Inflammatory macrophage treated with lipopolysaccharide for 4 hours (primary cell): ENCODE measurements at regions not wholly inside any gene's neighbourhood (a gene's known extent, or its start where the extent isn't known, plus 50 kb on each side); places are given as distances from the start of the nearest gene placed in this dataset.
"Not testable (repeated sequence)": the region's sequence is repeated elsewhere in the genome, so short reads cannot be mapped to it uniquely, and the experiment has no call there.

Experiments used
- DNase-seq: peaks from one replicate; pipeline ENCODE4 v3.0.0-alpha.2; 2020

DNA sequence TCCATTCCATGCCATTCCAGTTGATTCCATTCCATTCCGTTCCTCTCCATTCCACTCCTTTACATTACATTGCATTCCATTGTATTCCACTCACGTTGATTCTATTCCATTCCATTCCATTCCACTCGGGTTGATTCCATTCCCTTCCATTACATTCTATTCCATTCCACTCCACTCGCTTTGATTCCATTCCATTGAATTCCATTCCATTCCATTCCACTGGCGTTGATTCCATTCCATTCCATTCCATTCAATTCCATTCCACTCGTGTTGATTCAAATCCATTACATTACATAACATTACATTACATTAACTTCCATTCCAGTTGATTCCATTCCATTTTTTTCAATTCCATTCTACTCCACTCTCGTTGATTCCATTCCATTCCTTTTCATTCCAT is 1142.8 kb downstream of the RPIA start:
- DNase-seq: no peak

GRCh38 chr2:89836326-89836725 is 1144.9 kb downstream of the RPIA start:
- DNase-seq: not testable (repeated sequence)

DNA sequence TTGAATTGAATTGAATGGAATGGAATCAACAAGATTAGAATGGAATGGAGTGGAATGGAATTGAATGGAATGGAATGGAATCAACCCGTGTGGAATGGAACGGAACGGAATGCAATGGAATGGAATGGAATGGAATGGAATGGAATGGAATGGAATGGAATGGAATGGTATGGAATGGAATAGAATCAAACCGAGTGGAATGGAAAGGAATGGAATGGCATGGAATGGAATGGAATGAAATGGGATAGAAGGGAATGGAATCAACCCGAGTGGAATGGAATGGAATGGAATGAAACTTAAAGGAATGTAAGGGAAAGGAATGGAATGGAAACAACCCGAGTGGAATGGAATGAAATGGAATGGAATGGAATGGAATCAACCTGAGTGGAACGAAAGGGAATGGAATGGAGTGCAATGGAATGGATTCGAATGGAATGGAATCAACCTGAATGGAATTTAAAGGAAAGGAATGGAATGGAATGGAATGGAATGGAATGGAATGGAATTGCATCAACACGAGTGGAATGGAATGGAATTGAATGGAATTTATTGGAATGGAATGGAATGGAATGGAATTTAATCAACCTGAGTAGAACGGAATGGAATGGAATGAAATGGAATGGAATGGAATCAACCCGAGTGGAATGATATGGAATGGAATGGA is 1146.6 kb downstream of the RPIA start:
- no peak for DNase-seq

DNA sequence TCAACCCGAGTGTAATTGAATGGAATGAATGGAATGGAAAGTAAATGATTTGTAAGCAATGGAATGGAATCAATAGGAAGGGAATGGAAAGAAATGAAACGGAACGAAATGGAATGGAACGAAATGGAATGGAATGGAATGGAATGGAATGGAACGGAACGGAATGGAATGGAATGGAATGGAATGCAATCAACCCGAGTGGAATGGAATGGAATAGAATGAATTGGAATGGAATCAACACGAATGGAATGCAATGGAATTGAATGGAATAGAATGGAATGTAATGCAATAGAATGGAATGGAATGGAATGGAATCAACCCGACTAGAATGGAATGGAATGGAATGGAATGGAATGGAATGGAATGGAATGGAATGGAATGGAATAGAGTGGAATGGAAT is 1148.7 kb downstream of the RPIA start:
- not testable (repeated sequence) for DNase-seq

DNA sequence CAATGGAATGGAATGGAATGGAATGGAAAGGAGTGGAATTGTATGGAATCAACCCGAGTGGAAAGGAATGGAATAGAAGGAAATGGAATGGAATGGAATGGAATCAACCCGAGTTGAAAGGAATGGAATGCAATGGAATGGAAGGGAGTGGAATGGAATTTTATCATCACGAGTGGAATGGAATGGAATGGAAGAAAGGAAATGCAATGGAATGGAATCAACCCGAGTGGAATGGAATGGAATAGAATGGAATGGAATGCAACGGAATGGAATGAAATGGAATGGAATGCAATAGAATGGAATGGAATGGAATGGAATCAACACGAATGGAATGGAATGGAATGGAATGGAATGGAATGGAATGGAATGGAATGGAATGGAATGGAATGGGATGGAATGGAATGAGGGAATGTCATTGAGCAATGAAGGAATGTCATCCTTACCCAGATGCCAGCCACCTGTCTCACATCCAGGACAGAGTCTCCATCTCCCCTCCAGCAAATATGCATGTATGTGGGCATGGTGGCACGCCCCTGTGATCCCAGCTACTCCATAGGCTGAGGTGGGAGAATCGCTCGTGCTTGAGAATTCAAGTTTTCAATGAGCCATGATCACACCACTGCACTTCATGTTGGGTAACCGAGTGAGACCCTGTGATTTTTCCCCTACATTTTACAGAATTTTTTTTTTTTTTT is 1149.5 kb downstream of the RPIA start:
- not testable (repeated sequence) for DNase-seq

DNA sequence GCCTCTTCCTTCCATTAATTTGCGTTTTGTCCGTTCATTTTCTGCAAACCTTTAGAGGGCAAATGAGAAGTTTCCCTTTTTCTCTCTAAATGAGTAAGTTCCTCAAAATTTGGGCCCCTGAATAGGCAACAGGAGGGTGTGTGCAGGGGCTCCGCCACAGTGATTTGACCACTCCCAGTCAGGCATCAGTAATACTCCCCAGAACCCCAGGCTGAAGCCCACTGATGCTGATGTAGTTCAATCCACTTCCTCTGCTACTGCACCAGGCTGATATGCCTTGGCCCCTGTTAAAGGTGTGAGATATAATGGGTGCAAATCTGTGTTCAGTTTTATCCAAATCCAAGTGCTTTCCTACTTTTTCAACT is 1150.0 kb downstream of the RPIA start:
- no peak for DNase-seq

GRCh38 chr2:89842180-89842908 is 1150.9 kb downstream of the RPIA start:
- DNase-seq: no peak

DNA sequence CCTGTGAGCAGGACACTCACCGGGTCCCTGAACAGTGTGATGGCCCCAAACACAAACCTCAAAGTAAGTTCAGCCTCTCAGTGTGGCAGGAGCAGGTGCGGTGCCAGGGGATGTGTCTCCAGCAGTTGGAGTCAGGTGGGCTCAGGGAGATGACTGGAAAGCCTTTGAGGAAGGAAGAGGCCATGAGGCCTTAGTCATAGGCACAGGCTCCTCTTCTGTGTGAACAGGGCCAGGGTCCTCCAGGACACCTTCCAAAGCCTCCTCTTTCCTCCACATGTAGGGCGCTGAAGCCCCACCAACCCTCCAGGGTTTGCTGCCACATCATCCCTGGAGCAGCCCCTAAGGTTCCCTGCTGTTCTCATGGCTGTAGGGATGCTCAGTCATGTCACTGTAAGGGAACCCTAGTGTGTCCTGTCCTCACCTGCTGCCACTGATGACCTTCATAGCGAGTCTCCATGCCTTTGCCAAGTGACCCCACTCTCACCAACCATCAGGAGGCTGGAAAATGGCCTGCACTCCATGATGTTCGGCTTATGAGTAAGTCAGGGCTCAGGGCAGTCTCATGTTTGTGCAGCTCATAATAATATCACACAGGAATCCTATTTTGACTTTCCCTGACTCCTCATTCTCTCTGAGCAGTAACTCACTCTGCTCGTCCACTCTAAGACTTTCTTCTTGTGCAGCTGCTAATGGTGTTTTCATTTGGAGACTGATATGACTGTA is 1152.9 kb downstream of the RPIA start:
- no peak for DNase-seq

DNA sequence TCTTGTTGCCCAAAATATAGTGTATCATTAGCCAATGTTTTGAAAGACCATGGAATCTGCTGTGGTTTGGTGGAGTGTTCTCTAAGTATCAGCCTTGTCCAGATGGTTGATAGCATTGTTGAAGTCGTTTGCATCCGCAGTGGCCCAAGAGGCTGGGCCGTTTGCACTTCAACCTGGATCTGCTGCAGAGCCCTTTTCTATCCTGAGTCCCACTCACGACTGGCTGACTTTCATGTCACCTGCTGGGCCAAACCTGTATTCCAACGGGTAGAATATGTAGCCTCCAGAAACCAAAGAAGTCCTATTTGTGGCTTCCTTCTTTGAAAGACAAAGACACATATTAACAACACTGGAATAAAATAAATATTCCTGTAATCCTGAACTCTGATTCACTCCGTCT is 1154.1 kb downstream of the RPIA start:
- DNase-seq: no peak

DNA sequence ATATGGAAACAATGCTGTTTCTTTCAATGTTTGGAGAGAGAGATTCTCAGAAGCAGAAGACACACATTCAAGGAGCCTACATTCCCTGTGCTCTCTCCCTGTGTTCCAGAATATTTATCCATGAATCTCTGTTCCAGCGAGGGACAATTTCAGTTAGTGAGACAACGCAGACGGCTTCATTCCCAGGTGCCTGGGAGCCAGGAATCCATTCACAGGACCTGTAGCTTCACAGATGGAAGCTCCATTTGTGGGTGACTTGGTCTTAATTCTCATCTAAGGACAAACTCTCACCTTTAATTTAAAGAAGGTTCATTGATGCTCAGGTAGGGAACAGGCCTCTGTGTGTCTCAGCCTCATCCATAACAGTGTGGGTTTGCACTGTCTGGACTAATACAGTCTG is 1156.6 kb downstream of the RPIA start:
- DNase-seq: no peak

- DNase-seq: no peak
Measured at GRCh38 chr2:89848763-89849368, 1157.4 kb downstream of the RPIA start.

DNA sequence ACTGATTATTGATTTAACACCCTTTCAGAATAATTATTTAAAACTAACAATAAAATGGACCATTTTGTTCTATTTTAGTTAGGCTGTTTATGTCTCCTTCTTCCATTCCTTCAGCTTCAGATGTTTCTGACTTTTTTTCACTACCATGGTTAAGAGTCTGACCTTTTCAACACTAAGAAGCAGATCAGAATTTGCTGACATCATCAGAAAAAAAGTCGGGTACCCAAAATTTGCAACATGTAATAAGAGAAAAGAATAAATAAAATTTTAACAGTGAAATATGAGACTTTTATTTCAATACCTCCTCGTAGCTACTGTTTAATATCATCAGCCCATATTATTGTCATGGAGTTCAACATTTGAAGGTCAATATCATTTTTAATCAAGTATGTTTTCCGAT is 1158.3 kb downstream of the RPIA start:
- DNase-seq: no peak

GRCh38 chr2:89850481-89850880 is 1159.0 kb downstream of the RPIA start:
- no peak for DNase-seq

DNA sequence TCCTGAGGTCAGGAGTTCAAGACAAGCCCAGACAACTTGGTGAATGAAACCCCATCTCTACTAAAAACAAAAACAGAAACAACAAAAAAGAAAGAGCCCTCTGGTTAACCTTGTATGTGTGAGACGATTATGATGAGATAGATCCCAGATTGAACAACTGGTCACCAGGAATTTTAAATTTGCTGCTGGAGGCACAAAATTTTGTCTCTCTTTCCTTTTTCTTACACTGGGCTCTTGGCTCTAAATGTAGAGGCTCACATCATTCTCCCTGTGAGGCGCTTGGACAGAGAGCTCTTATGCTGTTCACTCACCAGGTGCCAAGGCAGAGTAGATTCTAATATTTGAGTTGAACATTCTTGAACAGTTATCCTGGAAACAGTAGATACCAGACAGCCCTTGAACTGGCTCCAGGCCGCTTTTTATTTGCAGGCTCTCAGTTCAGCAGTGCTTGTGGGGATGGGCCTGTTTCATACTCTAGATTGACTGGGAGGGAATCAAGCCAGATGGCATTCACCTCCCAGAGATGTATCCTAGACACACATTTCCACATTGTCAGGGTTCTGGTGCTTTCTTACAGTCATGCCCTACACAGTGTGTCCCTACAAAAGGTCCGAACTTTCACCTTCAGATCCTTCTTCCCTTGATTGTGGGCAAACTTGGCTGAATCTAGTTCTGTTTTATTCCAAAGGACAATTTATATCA is 1159.6 kb downstream of the RPIA start:
- DNase-seq: no peak

DNA sequence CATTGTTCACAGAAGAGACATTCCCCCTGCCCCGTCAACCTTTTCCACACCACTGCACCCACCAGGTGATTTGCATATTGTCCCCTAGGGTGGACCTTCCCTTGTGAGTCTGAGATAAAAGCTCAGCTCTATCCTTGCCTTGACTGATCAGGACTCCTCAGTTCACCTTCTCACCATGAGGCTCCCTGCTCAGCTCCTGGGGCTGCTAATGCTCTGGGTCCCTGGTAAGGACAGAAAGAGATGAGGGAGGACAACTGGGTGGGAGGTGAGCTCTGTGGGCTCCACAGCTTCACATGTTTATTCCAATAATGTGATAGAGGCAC is 1160.1 kb downstream of the RPIA start:
- DNase-seq: no peak

- DNase-seq: not testable (repeated sequence)
Measured at GRCh38 chr2:89853427-89853826, 1162.0 kb downstream of the RPIA start.

DNA sequence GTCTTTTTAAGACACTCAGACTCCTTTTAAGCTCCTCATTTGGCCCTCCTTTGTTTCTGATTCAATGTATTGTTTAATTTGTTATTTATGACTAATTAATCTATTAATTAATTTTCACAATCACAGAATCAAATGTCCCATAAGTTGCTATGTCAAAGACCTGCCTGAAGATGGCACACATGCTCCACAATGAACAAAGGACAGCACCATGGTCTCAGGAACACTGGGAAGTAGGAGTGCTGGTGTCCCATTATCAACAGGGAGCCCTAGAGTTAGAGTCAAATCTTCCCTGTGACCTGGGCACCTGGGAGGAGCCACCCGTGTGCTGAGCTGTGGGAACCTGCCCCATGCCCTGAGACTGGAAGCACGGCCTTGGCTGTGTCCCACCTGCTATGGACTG is 1164.3 kb downstream of the RPIA start:
- not testable (repeated sequence) for DNase-seq

- DNase-seq: not testable (repeated sequence)
Measured at GRCh38 chr2:89856305-89856704, 1164.8 kb downstream of the RPIA start.

DNA sequence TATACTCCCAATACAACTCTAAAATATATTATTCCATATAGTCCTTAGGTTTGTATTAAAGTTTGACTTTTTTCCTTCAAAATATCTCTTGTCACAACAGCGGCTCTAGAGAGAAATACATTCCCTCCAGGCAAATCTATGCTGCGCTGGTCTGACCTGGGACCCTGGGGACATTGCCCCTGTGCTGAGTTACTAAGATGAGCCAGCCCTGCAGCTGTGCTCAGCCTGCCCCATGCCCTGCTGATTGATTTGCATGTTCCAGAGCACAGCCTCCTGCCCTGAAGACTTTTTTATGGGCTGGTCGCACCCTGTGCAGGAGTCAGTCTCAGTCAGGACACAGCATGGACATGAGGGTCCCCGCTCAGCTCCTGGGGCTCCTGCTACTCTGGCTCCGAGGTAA is 1170.7 kb downstream of the RPIA start:
- DNase-seq: not testable (repeated sequence)

DNA sequence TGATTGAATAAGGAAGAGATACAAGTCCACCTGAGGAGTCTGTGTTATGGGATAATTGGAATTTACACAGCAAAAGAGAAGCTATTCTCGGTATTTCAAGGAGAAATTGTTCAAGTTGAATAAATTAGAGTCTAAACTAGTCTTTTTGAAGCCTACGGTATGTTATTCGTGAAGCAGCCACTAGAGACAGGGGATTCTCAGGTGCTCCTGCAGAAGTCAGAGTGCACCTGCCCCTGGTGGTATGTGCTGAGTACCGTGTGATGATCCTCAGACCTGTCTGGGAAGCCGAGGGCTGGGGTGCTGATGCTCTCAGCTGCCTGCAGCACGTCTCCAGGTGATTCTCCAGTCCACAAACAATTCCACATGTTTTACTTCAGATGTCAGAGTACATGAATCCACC is 1171.7 kb downstream of the RPIA start:
- not testable (repeated sequence) for DNase-seq

DNA sequence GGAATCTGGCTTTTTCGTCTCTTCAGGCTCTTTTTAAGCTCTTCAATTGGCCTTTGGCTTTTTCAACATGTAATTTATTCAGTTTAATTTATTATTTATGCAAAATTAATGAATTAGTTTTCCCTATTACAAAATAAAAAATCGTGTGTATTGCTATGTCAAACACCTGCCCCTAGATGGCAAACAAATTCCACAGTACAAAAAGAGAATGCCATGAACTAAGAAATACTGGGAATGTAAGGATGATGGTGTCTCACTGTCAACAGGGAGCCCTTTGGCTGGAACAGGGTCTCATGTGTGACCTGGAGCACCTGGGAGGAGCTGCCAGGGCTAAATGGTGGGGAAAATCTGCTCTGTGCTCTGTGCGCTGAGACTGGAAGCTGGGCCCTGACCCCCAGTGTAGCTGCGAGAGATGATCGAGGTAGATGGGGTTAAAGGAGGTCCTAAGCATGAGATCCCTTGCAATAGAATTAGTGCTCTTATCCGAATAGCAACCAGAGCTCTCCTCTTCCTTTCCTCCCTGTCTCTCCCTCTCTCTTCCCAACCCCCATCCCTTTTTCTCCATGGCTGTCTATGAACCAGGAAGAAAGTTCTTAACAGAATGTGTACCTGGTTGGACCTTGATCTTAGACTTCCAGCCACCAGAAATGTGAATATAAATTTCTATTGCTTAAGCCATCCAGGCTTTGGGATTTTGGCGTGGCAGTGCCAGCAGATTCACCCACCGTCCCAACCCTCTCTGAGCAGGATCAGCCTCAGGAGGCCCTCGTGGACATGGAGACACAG is 1183.5 kb downstream of the RPIA start:
- DNase-seq: not testable (repeated sequence)

- DNase-seq: not testable (repeated sequence)
Measured at GRCh38 chr2:89876445-89876844, 1185.0 kb downstream of the RPIA start.
